GM12892 (cell line): ENCODE measurements at regions not wholly inside any gene's neighbourhood (a gene's known extent, or its start where the extent isn't known, plus 50 kb on each side); places are given as distances from the start of the nearest gene placed in this dataset.

Experiments
- POLR2A ChIP-seq: IDR thresholded peaks from 2 replicates; pipeline ENCODE4 v1.6.1; 2011; ENCODE audit warnings: low read depth, low read length, control low read depth
- POLR2AphosphoS5 ChIP-seq: IDR thresholded peaks from 2 replicates; pipeline ENCODE4 v1.6.1; 2011; ENCODE audit warnings: low read depth, low read length, control low read depth

DNA sequence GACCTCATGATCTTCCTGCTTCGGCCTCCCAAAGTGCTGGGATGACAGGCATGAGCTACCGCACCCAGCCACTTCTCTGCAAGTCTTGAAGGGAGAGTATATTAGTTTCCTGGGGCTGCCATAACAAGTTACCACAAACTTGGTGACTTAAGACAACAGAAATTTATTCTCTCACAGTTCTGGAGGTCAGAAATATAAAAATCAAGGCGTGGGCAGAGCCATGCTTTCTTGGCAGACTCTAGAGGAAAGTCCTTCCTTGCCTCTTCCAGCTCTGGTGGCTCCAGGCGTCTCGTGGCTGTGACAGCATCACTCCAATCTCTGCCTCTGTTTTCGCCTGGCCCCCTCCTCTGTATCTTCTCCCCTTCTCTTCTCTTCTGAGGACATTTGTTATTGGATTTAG is 110.2 kb upstream of the NAV2 start:
- TF ChIP-seq POLR2AphosphoS5 (no peak), POLR2A (no peak)
